GM19397 (cell line): ENCODE measurements at regions not wholly inside any gene's neighbourhood (a gene's known extent, or its start where the extent isn't known, plus 50 kb on each side); places are given as distances from the start of the nearest gene placed in this dataset.
"Not testable (repeated sequence)": the region's sequence is repeated elsewhere in the genome, so short reads cannot be mapped to it uniquely, and the experiment has no call there.

Experiments used
- ATAC-seq: cut with Tn5 transposase; IDR thresholded peaks from one replicate; pipeline ENCODE4 v1.9.1; 2021; ENCODE audit warnings: mild to moderate bottlenecking, moderate library complexity; ENCODE audit not compliant: unreplicated experiment

GRCh38 chr2:126189527-126189926, 466.4 kb upstream of the GYPC start:
- no peak for ATAC-seq

GRCh38 chr2:126200538-126200937, 455.4 kb upstream of the GYPC start:
- ATAC-seq = no peak

GRCh38 chr2:126208266-126208665, 447.7 kb upstream of the GYPC start:
- no peak for ATAC-seq

DNA sequence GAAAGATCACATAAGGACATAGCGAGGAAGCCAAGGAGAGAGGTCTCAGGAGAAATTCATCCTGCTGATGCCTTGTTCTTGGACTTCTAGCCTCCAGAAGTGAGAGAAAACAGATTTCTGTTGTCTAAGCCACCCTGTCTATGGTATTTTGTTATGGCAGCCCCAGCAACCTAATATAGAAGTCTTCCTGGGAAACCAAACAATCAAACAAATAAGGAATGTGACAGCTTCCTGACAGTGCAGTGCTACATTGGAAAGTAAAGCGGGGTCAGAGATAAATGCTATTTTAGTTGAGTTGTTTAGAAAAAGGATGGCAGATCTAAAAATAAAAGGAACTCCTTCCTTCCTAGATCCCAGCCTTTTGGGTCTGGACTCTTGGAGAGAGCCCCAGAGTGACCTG, 443.2 kb upstream of the GYPC start:
- no peak for ATAC-seq

DNA sequence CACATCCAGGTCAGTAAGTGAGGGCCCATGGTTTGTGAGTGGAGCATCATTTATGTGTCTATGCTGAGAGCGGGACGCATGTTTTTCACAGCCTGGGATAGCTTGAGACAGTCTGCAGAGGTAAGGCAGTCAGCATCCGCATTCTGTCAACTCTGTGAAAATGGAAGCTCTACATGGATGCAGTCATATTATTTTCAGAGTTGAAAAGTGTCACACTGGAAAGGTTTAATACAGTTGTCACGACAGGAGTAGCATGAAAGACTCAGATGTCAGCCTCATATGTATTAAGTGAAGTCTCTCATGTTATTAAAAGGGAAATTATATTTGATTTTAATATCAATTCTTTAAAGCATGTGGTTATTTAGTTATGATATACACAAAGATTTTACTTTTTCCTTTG, 436.9 kb upstream of the GYPC start:
- ATAC-seq = no peak

DNA sequence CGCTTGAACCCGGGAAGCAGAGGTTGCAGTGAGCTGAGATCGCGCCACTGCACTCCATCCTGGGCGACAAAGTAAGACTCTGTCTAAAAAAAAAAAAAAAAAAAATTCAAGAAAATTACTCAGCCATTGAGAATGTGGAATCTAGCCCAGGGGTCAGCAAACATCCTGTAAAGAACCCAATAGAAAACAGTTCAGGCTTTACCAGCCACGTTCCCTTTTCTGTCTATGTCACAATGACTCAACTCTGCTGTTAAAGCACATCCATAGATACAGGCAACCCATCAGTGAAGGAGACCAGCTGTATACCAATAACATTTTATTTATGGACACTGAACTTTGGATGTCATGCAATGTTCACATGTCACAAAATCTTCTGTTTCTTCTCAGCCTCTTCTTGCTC, 435.6 kb upstream of the GYPC start:
- ATAC-seq = no peak

- ATAC-seq = no peak
These were observed 434.5 kb upstream of the GYPC start for GRCh38 chr2:126221506-126221905.

GRCh38 chr2:126222278-126222677, 433.7 kb upstream of the GYPC start:
- no peak for ATAC-seq

- no peak for ATAC-seq
These were observed 431.2 kb upstream of the GYPC start for GRCh38 chr2:126224776-126225175.

GRCh38 chr2:126227250-126227649, 428.7 kb upstream of the GYPC start:
- no peak for ATAC-seq

DNA sequence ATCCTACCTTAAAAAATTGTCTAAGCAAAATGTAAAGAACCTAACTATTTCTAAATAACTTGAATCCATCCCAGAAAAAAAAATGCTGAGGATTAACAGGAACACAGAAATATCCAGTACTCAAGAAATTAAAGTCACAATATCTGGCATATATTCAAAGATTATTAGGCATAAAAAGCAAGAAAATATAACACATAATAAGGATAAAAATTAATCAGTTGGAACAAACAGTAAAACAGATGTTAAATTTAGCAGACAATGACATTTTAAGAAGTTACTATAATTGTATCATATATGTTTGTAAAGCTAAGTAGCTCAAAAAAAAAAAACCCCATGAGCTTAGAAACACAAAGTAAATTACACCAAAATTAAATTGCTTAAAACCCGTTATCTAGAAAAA, 427.4 kb upstream of the GYPC start:
- ATAC-seq = no peak

DNA sequence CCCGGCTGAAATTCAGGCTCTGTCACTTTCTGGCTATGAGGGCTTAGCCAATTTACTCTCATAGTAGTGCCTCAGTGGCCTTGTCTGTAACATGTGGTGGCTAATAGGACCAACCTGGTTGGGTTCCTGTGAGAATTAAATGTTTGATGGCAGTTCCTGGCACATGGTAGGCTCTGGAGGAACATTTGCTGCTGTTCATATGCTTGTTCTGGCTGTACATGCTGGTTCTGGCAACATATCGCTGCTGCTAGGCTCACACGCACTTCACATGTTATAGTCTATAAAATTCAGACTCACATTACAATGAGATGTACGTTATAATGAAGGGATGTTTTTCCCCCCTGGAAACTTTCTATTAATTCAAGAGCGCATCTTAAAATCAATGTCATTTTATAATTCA, 417.7 kb upstream of the GYPC start:
- ATAC-seq = no peak

DNA sequence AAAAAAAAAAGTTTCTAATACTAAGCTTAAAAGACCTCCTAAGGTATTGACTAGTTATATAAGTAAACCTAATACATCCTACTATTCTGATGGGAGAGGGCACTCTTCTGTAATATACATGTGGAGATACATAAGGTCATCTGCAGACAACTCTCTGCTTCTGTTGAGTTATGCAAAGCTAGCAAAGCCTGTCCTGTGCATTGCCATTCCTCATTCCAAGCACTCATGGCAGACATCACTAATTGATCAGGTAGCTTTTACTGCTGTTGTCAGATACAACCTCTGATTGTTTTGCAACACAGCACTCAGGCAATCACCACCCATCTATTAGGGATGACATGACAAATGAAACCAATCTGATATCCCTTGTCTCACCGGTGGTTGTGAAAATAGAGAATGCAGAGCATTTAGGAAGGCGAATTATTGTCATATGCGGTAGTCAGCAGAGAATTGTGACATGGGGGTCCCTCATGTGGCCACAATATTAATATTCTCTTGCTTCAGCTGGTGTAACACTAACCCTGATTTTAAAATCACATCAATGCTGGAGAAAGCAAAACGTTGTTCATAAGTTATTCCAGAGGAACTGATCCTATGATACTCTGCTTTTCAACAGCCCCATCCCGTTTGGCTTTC, 416.5 kb upstream of the GYPC start:
- ATAC-seq = no peak

DNA sequence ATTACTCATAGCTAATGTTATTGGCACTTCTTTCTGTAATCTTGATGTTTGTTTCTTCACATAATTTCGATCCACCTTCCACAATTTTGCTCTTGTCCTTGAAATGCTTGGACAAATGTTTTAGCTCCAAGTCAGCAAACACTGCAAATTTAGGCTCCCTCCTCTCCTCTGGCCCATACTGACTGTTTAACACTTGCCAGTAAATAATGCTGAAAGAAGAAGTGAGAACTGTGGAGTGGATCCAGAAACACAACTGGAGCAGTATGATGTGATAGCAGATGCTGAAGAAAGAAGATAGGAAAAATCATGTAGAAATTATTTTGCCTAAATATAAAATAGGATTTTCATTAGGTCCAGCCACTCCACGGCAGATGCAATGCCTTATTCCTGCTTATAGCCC, 415.0 kb upstream of the GYPC start:
- no peak for ATAC-seq

DNA sequence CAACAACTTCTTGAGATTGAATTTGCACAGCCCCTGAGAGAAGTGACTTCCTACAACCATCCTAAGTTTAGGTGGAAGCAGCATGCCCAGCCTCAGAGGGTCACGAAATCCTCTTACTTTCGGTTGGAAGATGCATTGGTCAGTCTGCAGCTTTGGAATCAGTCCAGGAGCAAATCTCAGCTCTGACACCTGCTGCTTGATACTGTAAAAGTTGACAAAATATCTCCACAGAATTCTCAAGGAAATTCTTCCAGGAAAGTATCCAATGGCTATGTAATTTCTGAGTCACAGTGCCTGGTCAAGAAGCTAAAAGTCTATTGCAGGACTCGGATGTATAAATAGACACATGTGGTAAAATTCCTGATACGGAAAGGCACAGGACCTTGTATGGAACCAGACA, 414.5 kb upstream of the GYPC start:
- ATAC-seq = no peak

- no peak for ATAC-seq
These were observed 411.0 kb upstream of the GYPC start for GRCh38 chr2:126244937-126245336.

- no peak for ATAC-seq
These were observed 402.3 kb upstream of the GYPC start for GRCh38 chr2:126253669-126254068.

GRCh38 chr2:126264625-126265024, 391.3 kb upstream of the GYPC start:
- ATAC-seq = no peak

GRCh38 chr2:126269911-126270310, 386.0 kb upstream of the GYPC start:
- ATAC-seq = no peak

DNA sequence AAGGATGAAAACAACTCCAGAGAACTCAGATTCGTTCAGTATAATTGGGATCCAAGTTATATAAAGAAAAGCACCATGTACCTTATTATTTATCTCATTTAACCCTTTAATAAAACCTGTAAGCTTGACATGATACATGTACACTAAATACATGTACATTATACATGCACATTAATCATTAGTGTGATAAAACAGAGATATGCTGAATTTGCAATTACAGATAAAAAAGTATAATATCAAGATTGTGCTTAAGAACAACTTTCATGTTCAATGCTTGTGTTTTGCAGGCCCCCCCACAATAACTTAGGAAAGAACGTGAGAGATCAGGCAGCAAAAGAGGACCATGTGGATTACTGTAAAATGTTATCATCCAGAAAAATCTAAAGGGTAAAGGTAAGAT, 385.4 kb upstream of the GYPC start:
- no peak for ATAC-seq

- no peak for ATAC-seq
These were observed 383.6 kb upstream of the GYPC start for GRCh38 chr2:126272401-126272800.

GRCh38 chr2:126275098-126275497, 380.9 kb upstream of the GYPC start:
- ATAC-seq = no peak

DNA sequence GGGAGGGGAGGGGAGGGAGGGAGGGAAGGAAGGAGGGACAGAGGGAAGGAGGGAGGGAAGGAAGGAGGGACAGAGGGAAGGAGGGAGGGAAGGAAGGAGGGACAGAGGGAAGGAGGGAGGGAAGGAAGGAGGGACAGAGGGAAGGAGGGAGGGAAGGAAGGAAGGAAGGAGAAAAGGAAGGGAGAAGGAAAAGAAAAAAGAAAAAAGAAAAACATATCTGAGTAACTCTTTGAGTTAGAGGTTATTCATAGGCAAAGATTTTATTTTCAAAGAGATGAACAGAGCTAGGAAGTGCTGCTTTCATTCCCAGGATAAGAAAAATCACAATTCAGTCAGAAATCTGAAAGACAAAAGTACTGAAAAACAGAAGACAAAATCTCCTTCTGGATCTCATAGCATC, 379.7 kb upstream of the GYPC start:
- ATAC-seq = not testable (repeated sequence)

DNA sequence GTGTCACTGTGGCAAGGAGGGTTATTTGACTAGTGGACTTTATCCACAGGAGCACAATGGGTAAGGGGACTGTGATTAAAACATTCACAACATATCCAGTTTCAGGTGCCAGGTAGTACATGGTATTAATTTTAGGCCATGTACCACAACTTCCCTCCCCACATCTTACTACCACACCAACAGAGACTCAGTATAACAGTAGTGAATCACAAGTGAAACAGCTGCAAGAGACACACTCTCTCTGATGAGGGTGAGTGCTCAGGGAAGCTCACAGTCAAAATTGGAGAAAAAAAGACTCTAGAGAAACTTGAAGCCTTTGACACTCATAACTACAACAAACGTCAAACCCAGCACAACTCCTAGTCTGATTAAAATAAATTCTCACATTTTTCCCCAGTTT, 367.6 kb upstream of the GYPC start:
- no peak for ATAC-seq
